ENCODE measurements at regions not wholly inside any gene's neighbourhood (a gene's known extent, or its start where the extent isn't known, plus 50 kb on each side); places are given as distances from the start of the nearest gene placed in this dataset.
A peak's percentile ranks its signal among the peaks of the same experiment; 100 is the strongest.

DNA sequence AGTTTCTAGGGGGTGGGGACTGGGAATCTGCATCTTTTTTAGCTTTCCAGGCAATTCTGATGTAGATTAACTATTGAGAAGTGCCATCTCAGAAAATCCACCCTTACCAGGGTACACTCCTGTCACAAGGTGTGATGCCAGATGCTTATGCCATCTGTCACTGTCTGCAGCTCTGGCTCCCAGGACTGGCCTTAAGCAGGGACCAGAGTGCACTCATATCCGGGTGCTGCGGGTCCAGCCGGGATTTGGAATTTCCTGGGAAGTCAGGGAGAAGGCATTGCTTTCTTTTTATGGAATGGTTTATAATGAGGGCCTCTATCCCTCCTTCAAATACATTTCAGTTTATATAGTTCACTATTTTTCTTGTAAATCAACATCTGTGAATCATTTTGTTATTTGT lies 92.6 kb downstream of the TMEM174 start:
- DNase-seq (ENCODE audit: low read depth in 4 of 6, low spot score in 6 of 6) = no peak
- no peaks in the 10 kb centered on the region for H3K36me3 ChIP-seq (ENCODE audit: control insufficient read depth, insufficient read depth, low read length)
- H3K27ac ChIP-seq (ENCODE audit: low read depth, low read length) = peak overlapping the region; percentile 36
- no peaks in the 10 kb centered on the region for H3K9me3 ChIP-seq (ENCODE audit: control insufficient read depth, insufficient read depth, low read length)
- peaks cover 18% of the 10 kb centered on the region for H3K27me3 ChIP-seq (ENCODE audit: control insufficient read depth, insufficient read depth, low read length)
- no CpG with 5 or more reads among the region's 3 CpGs for WGBS (ENCODE audit: insufficient coverage)
- peaks cover 12% of the 10 kb centered on the region for H3K4me1 ChIP-seq (ENCODE audit: control insufficient read depth, insufficient read depth, low read length)
- no peak overlapping the region for H3K4me3 ChIP-seq (ENCODE audit: low read depth, low read length)

DNA sequence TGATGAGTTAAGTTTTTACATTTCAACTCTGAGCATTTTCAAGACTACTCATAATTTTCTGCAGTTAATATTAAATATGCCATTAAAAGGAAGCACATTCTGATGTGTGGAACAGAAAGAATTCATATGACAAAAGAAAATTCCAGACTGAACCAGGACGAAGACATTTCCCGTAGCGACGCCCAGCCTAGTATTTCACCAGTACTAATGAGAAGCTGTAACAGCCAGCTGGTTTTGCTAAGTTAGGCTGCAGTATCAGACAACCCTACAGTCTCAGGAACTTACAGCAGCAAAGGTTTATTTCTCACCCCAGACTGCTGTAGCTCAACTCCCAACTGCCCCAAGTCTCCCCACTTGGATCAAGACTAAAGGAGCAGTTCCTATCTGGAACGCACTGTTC lies 91.6 kb downstream of the TMEM174 start:
- Histone ChIP-seq H3K27ac (ENCODE audit: low read depth, low read length) (no peak overlapping the region), H3K9me3 (ENCODE audit: control insufficient read depth, insufficient read depth, low read length) (no peaks in the 10 kb centered on the region), H3K27me3 (ENCODE audit: control insufficient read depth, insufficient read depth, low read length) (peaks cover 13% of the 10 kb centered on the region), H3K36me3 (ENCODE audit: control insufficient read depth, insufficient read depth, low read length) (no peaks in the 10 kb centered on the region), H3K4me3 (ENCODE audit: low read depth, low read length) (no peak overlapping the region), H3K4me1 (ENCODE audit: control insufficient read depth, insufficient read depth, low read length) (peaks cover 12% of the 10 kb centered on the region)
- DNase-seq (ENCODE audit: low read depth in 4 of 6, low spot score in 6 of 6) = no peak
- WGBS (ENCODE audit: insufficient coverage) = 86% methylated on average over 5 of the region's 5 CpGs

GRCh38 chr5:73263001-73263710 lies 90.2 kb downstream of the TMEM174 start:
- peak in 1 of 6 donors; percentile 38 for DNase-seq (ENCODE audit: low read depth in 4 of 6, low spot score in 6 of 6)
- H3K9me3 ChIP-seq (ENCODE audit: control insufficient read depth, insufficient read depth, low read length) = no peaks in the 10 kb centered on the region
- peaks cover 12% of the 10 kb centered on the region for H3K4me1 ChIP-seq (ENCODE audit: control insufficient read depth, insufficient read depth, low read length)
- H3K4me3 ChIP-seq (ENCODE audit: low read depth, low read length) = no peak overlapping the region
- H3K27me3 ChIP-seq (ENCODE audit: control insufficient read depth, insufficient read depth, low read length) = peaks cover 12% of the 10 kb centered on the region
- no peaks in the 10 kb centered on the region for H3K36me3 ChIP-seq (ENCODE audit: control insufficient read depth, insufficient read depth, low read length)
- H3K27ac ChIP-seq (ENCODE audit: low read depth, low read length) = no peak overlapping the region

DNA sequence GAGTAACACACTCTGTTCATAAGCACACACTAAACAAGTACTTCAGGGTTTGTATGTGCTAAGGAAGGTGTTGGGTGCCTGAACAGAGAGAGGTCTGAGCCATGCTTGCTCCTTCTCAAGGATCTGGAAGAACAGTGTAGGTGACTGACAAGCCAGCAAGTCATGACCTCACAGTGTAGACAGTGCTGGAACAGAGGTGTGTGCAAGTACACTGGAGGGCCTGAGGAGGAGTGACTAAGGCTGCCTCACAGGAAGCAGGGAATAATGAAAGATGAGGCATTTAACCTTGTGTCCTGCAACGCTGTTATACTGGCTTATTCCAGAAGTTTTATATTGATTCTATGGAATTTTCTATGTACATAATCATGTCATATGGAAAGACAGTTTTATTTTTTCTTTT lies 83.9 kb downstream of the TMEM174 start:
- Histone ChIP-seq H3K4me1 (ENCODE audit: control insufficient read depth, insufficient read depth, low read length) (no peaks in the 10 kb centered on the region), H3K4me3 (ENCODE audit: low read depth, low read length) (no peak overlapping the region), H3K9me3 (ENCODE audit: control insufficient read depth, insufficient read depth, low read length) (no peaks in the 10 kb centered on the region), H3K27ac (ENCODE audit: low read depth, low read length) (no peak overlapping the region), H3K27me3 (ENCODE audit: control insufficient read depth, insufficient read depth, low read length) (peaks cover 3% of the 10 kb centered on the region), H3K36me3 (ENCODE audit: control insufficient read depth, insufficient read depth, low read length) (no peaks in the 10 kb centered on the region)
- DNase-seq (ENCODE audit: low read depth in 4 of 6, low spot score in 6 of 6) = no peak
- WGBS (ENCODE audit: insufficient coverage) = no CpG with 5 or more reads among the region's 1 CpG

- no peak overlapping the region for H3K27ac ChIP-seq (ENCODE audit: low read depth, low read length)
- no peaks in the 10 kb centered on the region for H3K4me1 ChIP-seq (ENCODE audit: control insufficient read depth, insufficient read depth, low read length)
- H3K27me3 ChIP-seq (ENCODE audit: control insufficient read depth, insufficient read depth, low read length) = peaks cover 6% of the 10 kb centered on the region
- no peaks in the 10 kb centered on the region for H3K9me3 ChIP-seq (ENCODE audit: control insufficient read depth, insufficient read depth, low read length)
- no CpG with 5 or more reads among the region's 2 CpGs for WGBS (ENCODE audit: insufficient coverage)
- no peak for DNase-seq (ENCODE audit: low read depth in 4 of 6, low spot score in 6 of 6)
- no peak overlapping the region for H3K4me3 ChIP-seq (ENCODE audit: low read depth, low read length)
- no peaks in the 10 kb centered on the region for H3K36me3 ChIP-seq (ENCODE audit: control insufficient read depth, insufficient read depth, low read length)
Measured at GRCh38 chr5:73256462-73256861, 83.5 kb downstream of the TMEM174 start.

- Histone ChIP-seq H3K36me3 (ENCODE audit: control insufficient read depth, insufficient read depth, low read length) (no peaks in the 10 kb centered on the region), H3K27me3 (ENCODE audit: control insufficient read depth, insufficient read depth, low read length) (peaks cover 7% of the 10 kb centered on the region), H3K27ac (ENCODE audit: low read depth, low read length) (no peak overlapping the region), H3K9me3 (ENCODE audit: control insufficient read depth, insufficient read depth, low read length) (no peaks in the 10 kb centered on the region), H3K4me3 (ENCODE audit: low read depth, low read length) (no peak overlapping the region), H3K4me1 (ENCODE audit: control insufficient read depth, insufficient read depth, low read length) (no peaks in the 10 kb centered on the region)
- 71% methylated on average over 5 of the region's 6 CpGs for WGBS (ENCODE audit: insufficient coverage)
- DNase-seq (ENCODE audit: low read depth in 4 of 6, low spot score in 6 of 6) = no peak
Measured at GRCh38 chr5:73256012-73256411, 83.0 kb downstream of the TMEM174 start.

DNA sequence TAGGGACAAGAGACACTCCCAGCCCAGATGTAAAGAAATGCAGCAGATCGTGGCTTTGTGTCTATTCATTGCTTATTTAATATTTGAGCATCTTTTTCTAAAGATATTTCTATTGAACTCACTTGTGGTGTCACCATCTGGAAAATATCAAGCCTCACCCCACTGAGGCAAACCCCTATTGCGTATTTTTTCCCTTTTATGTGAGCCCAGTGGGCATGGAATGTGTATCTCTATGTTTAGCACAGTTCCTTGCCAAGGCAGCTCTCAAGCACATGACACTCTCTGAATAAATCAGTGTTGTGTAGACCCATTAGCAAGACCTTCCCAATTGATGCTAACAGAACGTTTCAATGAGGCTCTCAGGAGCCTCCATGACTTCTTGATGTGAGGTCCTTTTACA lies 81.6 kb downstream of the TMEM174 start:
- Histone ChIP-seq H3K27me3 (ENCODE audit: control insufficient read depth, insufficient read depth, low read length) (peaks cover 9% of the 10 kb centered on the region), H3K4me3 (ENCODE audit: low read depth, low read length) (no peak overlapping the region), H3K27ac (ENCODE audit: low read depth, low read length) (no peak overlapping the region), H3K9me3 (ENCODE audit: control insufficient read depth, insufficient read depth, low read length) (no peaks in the 10 kb centered on the region), H3K36me3 (ENCODE audit: control insufficient read depth, insufficient read depth, low read length) (no peaks in the 10 kb centered on the region), H3K4me1 (ENCODE audit: control insufficient read depth, insufficient read depth, low read length) (no peaks in the 10 kb centered on the region)
- peak in 1 of 6 donors; percentile 32 for DNase-seq (ENCODE audit: low read depth in 4 of 6, low spot score in 6 of 6)
- no CpG with 5 or more reads among the region's 3 CpGs for WGBS (ENCODE audit: insufficient coverage)

DNA sequence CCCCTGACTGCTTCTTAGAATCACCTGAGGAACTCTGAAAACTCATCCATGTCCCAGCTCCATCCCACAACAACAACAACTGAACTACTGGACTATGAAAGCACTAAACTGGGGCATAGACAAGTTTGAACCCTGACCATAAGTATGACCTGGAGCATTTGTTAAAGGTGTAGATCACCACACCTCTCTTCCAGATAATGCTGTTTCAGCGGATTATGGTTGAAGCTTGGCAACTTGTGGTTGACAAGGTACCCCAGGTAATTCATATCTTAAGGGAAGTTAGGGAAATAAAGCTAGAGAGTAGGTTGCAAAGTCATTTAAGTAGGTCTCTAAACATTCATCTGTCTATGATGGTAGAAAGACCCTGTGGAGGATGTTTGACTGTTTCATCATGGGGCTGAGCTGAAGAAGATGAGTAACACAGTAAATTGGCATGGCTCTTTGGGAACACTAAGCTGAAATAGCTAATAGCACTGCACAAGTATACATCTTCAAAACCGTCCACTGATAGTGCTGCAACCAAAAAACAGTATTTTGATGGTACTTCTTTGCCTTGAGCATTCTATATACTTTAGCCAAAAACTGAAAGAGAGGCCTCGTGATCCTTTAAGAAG lies 80.2 kb downstream of the TMEM174 start:
- Histone ChIP-seq H3K4me1 (ENCODE audit: control insufficient read depth, insufficient read depth, low read length) (no peaks in the 10 kb centered on the region), H3K4me3 (ENCODE audit: low read depth, low read length) (no peak overlapping the region), H3K27ac (ENCODE audit: low read depth, low read length) (no peak overlapping the region), H3K36me3 (ENCODE audit: control insufficient read depth, insufficient read depth, low read length) (no peaks in the 10 kb centered on the region), H3K9me3 (ENCODE audit: control insufficient read depth, insufficient read depth, low read length) (no peaks in the 10 kb centered on the region), H3K27me3 (ENCODE audit: control insufficient read depth, insufficient read depth, low read length) (peaks cover 12% of the 10 kb centered on the region)
- no CpG with 5 or more reads among the region's 3 CpGs for WGBS (ENCODE audit: insufficient coverage)
- no peak for DNase-seq (ENCODE audit: low read depth in 4 of 6, low spot score in 6 of 6)

DNA sequence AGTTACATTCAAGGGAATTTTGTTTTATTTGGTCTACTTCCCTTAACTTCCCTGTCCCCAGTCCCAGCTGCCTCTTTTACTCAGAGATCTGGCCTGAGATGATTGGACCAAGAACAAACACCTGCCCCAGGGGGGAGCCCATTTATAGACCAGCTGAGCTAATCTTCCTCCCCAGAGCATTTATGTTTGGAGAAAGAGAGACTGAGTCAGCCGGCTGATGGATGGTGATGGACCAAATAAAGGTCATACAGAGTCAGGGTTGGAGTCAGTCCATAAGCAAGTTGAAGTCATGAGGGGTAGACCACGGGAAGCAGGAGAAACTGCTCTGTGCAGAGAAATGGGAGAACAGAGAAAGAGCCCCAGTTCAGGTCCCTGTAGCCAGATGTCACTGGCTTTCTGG lies 77.7 kb downstream of the TMEM174 start:
- peak in 1 of 6 donors; percentile 55 for DNase-seq (ENCODE audit: low read depth in 4 of 6, low spot score in 6 of 6)
- 41% methylated on average over 2 of the region's 2 CpGs for WGBS (ENCODE audit: insufficient coverage)
- H3K36me3 ChIP-seq (ENCODE audit: control insufficient read depth, insufficient read depth, low read length) = no peaks in the 10 kb centered on the region
- peaks cover 25% of the 10 kb centered on the region for H3K27me3 ChIP-seq (ENCODE audit: control insufficient read depth, insufficient read depth, low read length)
- H3K4me3 ChIP-seq (ENCODE audit: low read depth, low read length) = no peak overlapping the region
- H3K27ac ChIP-seq (ENCODE audit: low read depth, low read length) = no peak overlapping the region
- no peaks in the 10 kb centered on the region for H3K9me3 ChIP-seq (ENCODE audit: control insufficient read depth, insufficient read depth, low read length)
- H3K4me1 ChIP-seq (ENCODE audit: control insufficient read depth, insufficient read depth, low read length) = no peaks in the 10 kb centered on the region

DNA sequence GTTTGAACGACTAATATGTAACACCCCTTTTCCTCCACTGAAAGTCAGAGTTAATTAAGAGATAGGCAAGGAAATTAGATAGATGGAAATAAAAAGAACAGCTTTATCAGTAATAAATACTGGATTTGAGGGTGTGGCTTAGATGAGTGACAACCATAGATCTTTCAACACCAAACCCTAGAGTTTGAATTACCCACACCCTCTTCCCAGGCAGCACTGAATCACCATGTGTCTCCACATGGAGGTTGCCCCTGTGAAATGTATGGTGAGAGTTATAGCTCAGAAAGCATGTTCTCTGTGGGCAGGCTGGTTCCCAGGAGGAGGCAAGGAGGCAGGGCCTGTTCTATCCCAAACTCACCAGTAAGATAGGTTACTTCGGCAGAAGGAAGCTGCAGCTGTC lies 69.7 kb downstream of the TMEM174 start:
- WGBS (ENCODE audit: insufficient coverage) = 80% methylated on average over 1 of the region's 2 CpGs
- no peak overlapping the region for H3K27ac ChIP-seq (ENCODE audit: low read depth, low read length)

More for the DNA sequence above, 69.7 kb downstream of the TMEM174 start:
- H3K4me3 ChIP-seq (ENCODE audit: low read depth, low read length) = no peak overlapping the region
- H3K27me3 ChIP-seq (ENCODE audit: control insufficient read depth, insufficient read depth, low read length) = peaks cover 31% of the 10 kb centered on the region
- DNase-seq (ENCODE audit: low read depth in 4 of 6, low spot score in 6 of 6) = no peak
- H3K36me3 ChIP-seq (ENCODE audit: control insufficient read depth, insufficient read depth, low read length) = no peaks in the 10 kb centered on the region
- H3K9me3 ChIP-seq (ENCODE audit: control insufficient read depth, insufficient read depth, low read length) = no peaks in the 10 kb centered on the region
- no peaks in the 10 kb centered on the region for H3K4me1 ChIP-seq (ENCODE audit: control insufficient read depth, insufficient read depth, low read length)

All from spinal cord (tissue), 9 donors.